ENCODE measurements at regions not wholly inside any gene's neighbourhood (a gene's known extent, or its start where the extent isn't known, plus 50 kb on each side); places are given as distances from the start of the nearest gene placed in this dataset.

GRCh38 chr2:103289105-103289725 lies 527.4 kb downstream of the TMEM182 start:
- Mint-ChIP-seq H3K9me3 (ENCODE audit: unreplicated experiment) (no peaks in the 10 kb centered on the region), H3K27ac (ENCODE audit: unreplicated experiment) (no peak overlapping the region), H3K36me3 (ENCODE audit: low read depth, unreplicated experiment) (no peaks in the 10 kb centered on the region), H3K4me1 (ENCODE audit: unreplicated experiment) (peaks cover 25% of the 10 kb centered on the region), H3K27me3 (ENCODE audit: unreplicated experiment) (no peaks in the 10 kb centered on the region), H3K4me3 (ENCODE audit: unreplicated experiment) (no peak overlapping the region)
- no peak for TF ChIP-seq CTCF (IDR thresholded peaks at IDR 0.05; ENCODE audit: unreplicated experiment)
- DNase-seq (ENCODE audit: low spot score) = peak; percentile 15

- Mint-ChIP-seq H3K4me1 (ENCODE audit: unreplicated experiment) (peaks cover 29% of the 10 kb centered on the region), H3K27me3 (ENCODE audit: unreplicated experiment) (no peaks in the 10 kb centered on the region), H3K4me3 (ENCODE audit: unreplicated experiment) (no peak overlapping the region), H3K27ac (ENCODE audit: unreplicated experiment) (no peak overlapping the region), H3K36me3 (ENCODE audit: low read depth, unreplicated experiment) (no peaks in the 10 kb centered on the region), H3K9me3 (ENCODE audit: unreplicated experiment) (no peaks in the 10 kb centered on the region)
- TF ChIP-seq CTCF (IDR thresholded peaks at IDR 0.05; ENCODE audit: unreplicated experiment) = peak; percentile 31
- DNase-seq (ENCODE audit: low spot score) = peak; percentile 21
Observed at GRCh38 chr2:103292573-103292972, 530.7 kb downstream of the TMEM182 start.

- H3K4me1 Mint-ChIP-seq (ENCODE audit: unreplicated experiment) = peaks cover 29% of the 10 kb centered on the region
Observed at GRCh38 chr2:103293067-103293741, 531.4 kb downstream of the TMEM182 start.

GRCh38 chr2:103293742-103294077 lies 531.9 kb downstream of the TMEM182 start:
- peaks cover 28% of the 10 kb centered on the region for H3K4me1 Mint-ChIP-seq (ENCODE audit: unreplicated experiment)
- peak overlapping the region; percentile 4 for H3K27ac Mint-ChIP-seq (ENCODE audit: unreplicated experiment)
- no peaks in the 10 kb centered on the region for H3K9me3 Mint-ChIP-seq (ENCODE audit: unreplicated experiment)
- no peaks in the 10 kb centered on the region for H3K36me3 Mint-ChIP-seq (ENCODE audit: low read depth, unreplicated experiment)
- no peaks in the 10 kb centered on the region for H3K27me3 Mint-ChIP-seq (ENCODE audit: unreplicated experiment)
- no peak overlapping the region for H3K4me3 Mint-ChIP-seq (ENCODE audit: unreplicated experiment)
- no peak for DNase-seq (ENCODE audit: low spot score)
- TF ChIP-seq CTCF (IDR thresholded peaks at IDR 0.05; ENCODE audit: unreplicated experiment) = no peak

More at GRCh38 chr2:103293067-103293741, 531.4 kb downstream of the TMEM182 start:
- peak; percentile 0 for TF ChIP-seq CTCF (IDR thresholded peaks at IDR 0.05; ENCODE audit: unreplicated experiment)
- peak overlapping the region; percentile 14 for H3K27ac Mint-ChIP-seq (ENCODE audit: unreplicated experiment)
- H3K36me3 Mint-ChIP-seq (ENCODE audit: low read depth, unreplicated experiment) = no peaks in the 10 kb centered on the region
- no peak overlapping the region for H3K4me3 Mint-ChIP-seq (ENCODE audit: unreplicated experiment)
- H3K27me3 Mint-ChIP-seq (ENCODE audit: unreplicated experiment) = no peaks in the 10 kb centered on the region
- no peak for DNase-seq (ENCODE audit: low spot score)
- no peaks in the 10 kb centered on the region for H3K9me3 Mint-ChIP-seq (ENCODE audit: unreplicated experiment)

- no peak overlapping the region for H3K4me3 Mint-ChIP-seq (ENCODE audit: unreplicated experiment)
- no peaks in the 10 kb centered on the region for H3K27me3 Mint-ChIP-seq (ENCODE audit: unreplicated experiment)
- DNase-seq (ENCODE audit: low spot score) = no peak
- H3K4me1 Mint-ChIP-seq (ENCODE audit: unreplicated experiment) = peaks cover 21% of the 10 kb centered on the region
- TF ChIP-seq CTCF (IDR thresholded peaks at IDR 0.05; ENCODE audit: unreplicated experiment) = no peak
- H3K27ac Mint-ChIP-seq (ENCODE audit: unreplicated experiment) = no peak overlapping the region
- H3K36me3 Mint-ChIP-seq (ENCODE audit: low read depth, unreplicated experiment) = no peaks in the 10 kb centered on the region
- H3K9me3 Mint-ChIP-seq (ENCODE audit: unreplicated experiment) = no peaks in the 10 kb centered on the region
Observed at GRCh38 chr2:103294420-103294819, 532.6 kb downstream of the TMEM182 start.
